Cardiac muscle cell (in vitro differentiated cells and primary cell): ENCODE measurements at regions not wholly inside any gene's neighbourhood (a gene's known extent, or its start where the extent isn't known, plus 50 kb on each side); places are given as distances from the start of the nearest gene placed in this dataset.

Source experiments
- DNase-seq, 2 donors: peaks; one replicate each; pipeline versions ENCODE4 v3.0.0 to v3.0.0-alpha.2; 2010 to 2017; ENCODE audit warnings: low read depth in 1 of 2, low spot score in 1 of 2
- H3K27ac ChIP-seq: fragments of 200-600 bp; sonication (generic); 2 replicates; pipeline ENCODE4 v1.5.1; 2016
- H3K27me3 ChIP-seq: fragments of 200-600 bp; sonication (generic); 2 replicates; pipeline ENCODE4 v1.6.0; 2016; ENCODE audit warnings: control low read depth
- H3K36me3 ChIP-seq: fragments of 200-600 bp; sonication (generic); 2 replicates; pipeline ENCODE4 v1.5.1; 2016; ENCODE audit warnings: control low read depth
- H3K4me1 ChIP-seq: fragments of 200-600 bp; sonication (generic); 2 replicates; pipeline ENCODE4 v1.8.1; 2017; ENCODE audit warnings: low read depth, mild to moderate bottlenecking, mixed run types
- H3K4me3 ChIP-seq: fragments of 200-600 bp; sonication (generic); 2 replicates; pipeline ENCODE4 v1.5.1; 2016; ENCODE audit warnings: mild to moderate bottlenecking
- H3K9me3 ChIP-seq: fragments of 200-600 bp; sonication (generic); 2 replicates; pipeline ENCODE4 v1.5.1; 2017; ENCODE audit warnings: low read depth, mild to moderate bottlenecking, control low read depth
- CTCF ChIP-seq: IDR thresholded peaks from 2 replicates; pipeline ENCODE4 v1.5.1; 2012; ENCODE audit warnings: low read depth, mild to moderate bottlenecking, low read length

DNA sequence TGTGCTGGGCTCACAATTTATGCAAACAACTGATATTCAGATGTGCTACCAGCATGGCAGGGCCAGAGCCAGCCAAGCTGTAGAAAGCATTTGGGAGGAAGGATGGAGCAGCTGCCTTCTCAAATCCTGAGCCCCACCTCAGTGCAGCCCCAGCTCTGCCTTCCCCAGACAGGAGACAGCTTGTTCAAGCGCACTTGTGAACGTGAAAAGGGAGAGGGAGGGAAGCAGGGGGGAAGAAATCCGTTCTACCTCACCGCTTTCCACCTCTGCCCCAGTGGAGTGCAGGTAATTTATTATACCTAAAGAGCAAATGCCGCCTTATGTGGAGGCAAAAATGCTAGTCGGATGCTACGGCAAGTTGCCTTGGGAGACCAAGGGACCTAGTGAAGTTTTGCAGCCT is 66.0 kb upstream of the SLC14A2 start:
- DNase-seq, result no peak
- Histone ChIP-seq H3K4me3 (no peak overlapping the region), H3K27me3 (no peaks in the 10 kb centered on the region), H3K36me3 (no peaks in the 10 kb centered on the region), H3K9me3 (no peaks in the 10 kb centered on the region), H3K27ac (no peak overlapping the region), H3K4me1 (peaks cover 4% of the 10 kb centered on the region)
- TF ChIP-seq CTCF, result no peak

- no peak overlapping the region for H3K27ac ChIP-seq
- no peak for TF ChIP-seq CTCF
- H3K36me3 ChIP-seq, result no peaks in the 10 kb centered on the region
- no peak for DNase-seq
- no peaks in the 10 kb centered on the region for H3K27me3 ChIP-seq
- H3K4me1 ChIP-seq, result peaks cover 4% of the 10 kb centered on the region
- no peak overlapping the region for H3K4me3 ChIP-seq
- H3K9me3 ChIP-seq, result no peaks in the 10 kb centered on the region
Observed at GRCh38 chr18:45551142-45551815, 64.0 kb upstream of the SLC14A2 start.

DNA sequence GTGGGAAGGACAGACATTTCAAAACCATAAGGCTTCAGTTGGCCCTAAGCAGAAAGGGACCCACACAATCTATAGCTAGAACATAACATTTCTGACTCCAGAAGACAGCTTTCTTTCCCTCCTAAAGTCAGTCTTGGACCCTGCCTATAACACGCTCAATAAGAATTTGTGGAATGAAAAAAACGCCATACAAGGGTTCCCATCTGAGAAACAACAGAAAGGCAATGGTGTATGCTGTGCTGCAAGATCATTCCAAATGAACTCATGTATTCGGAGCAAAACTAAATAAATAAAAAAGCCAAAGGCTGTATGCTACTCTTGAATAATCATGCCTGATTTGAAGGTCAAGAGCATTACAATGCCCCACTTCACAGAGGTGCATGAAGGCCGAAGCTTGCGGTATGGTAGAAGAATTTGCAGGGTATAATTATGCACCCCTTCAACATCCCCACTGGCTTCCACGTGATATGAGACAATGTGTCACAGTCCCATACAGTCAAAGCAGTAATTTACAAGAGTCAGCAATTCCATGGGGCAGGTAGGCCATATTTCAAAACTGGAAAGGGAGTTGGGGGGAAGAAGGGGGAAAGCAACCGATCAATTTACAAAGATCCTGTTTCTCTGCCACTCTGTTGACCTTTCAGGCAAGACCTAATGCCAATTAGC is 61.4 kb upstream of the SLC14A2 start:
- DNase-seq, result no peak
- no peaks in the 10 kb centered on the region for H3K27me3 ChIP-seq
- H3K4me3 ChIP-seq, result no peak overlapping the region
- H3K4me1 ChIP-seq, result peaks cover 4% of the 10 kb centered on the region
- no peak for TF ChIP-seq CTCF
- no peaks in the 10 kb centered on the region for H3K9me3 ChIP-seq
- no peaks in the 10 kb centered on the region for H3K36me3 ChIP-seq
- H3K27ac ChIP-seq, result no peak overlapping the region

GRCh38 chr18:45554389-45554737 is 60.9 kb upstream of the SLC14A2 start:
- peaks cover 4% of the 10 kb centered on the region for H3K4me1 ChIP-seq
- no peaks in the 10 kb centered on the region for H3K9me3 ChIP-seq
- H3K4me3 ChIP-seq, result no peak overlapping the region
- no peaks in the 10 kb centered on the region for H3K27me3 ChIP-seq
- no peak overlapping the region for H3K27ac ChIP-seq
- no peak for TF ChIP-seq CTCF
- peak in 1 of 2 donors; percentile 19 for DNase-seq
- H3K36me3 ChIP-seq, result no peaks in the 10 kb centered on the region

GRCh38 chr18:45556222-45556621 is 59.1 kb upstream of the SLC14A2 start:
- no peaks in the 10 kb centered on the region for H3K36me3 ChIP-seq
- no peak overlapping the region for H3K27ac ChIP-seq
- no peaks in the 10 kb centered on the region for H3K27me3 ChIP-seq
- DNase-seq, result no peak
- no peaks in the 10 kb centered on the region for H3K9me3 ChIP-seq
- peaks cover 12% of the 10 kb centered on the region for H3K4me1 ChIP-seq
- no peak overlapping the region for H3K4me3 ChIP-seq
- no peak for TF ChIP-seq CTCF
